ENCODE measurements at regions not wholly inside any gene's neighbourhood (a gene's known extent, or its start where the extent isn't known, plus 50 kb on each side); places are given as distances from the start of the nearest gene placed in this dataset.

DNA sequence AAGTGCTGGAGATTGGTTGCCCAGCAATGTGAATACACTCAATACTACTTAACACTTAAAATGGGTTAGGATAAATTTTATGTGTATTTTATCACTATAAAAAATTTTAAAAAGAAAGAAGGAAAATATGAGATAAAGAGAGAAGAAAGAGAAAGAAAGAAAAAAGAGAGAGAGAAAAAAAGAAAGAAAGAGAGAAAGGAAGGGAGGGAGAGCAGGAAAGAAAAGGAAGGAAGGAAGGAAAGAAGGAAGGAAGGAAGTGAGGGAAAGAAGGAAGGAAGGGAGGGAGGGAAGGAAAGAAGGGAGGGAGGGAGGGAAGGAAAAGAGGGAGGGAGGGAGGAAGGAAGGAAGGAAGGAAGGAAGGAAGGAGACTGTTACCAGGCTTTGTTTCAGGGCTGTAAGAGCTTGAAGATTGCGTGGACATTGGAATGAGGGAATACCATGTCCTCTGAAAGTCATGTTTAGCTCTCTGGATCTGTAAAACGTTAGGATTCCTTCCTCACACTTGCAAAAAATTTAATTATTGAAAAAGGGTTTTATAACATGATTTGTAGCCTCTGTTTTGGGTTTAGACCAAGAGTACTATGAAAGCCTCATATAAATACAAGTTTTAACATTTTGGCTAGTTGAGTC is 152.3 kb upstream of the DAP start:
- TF ChIP-seq, protein P1, sequence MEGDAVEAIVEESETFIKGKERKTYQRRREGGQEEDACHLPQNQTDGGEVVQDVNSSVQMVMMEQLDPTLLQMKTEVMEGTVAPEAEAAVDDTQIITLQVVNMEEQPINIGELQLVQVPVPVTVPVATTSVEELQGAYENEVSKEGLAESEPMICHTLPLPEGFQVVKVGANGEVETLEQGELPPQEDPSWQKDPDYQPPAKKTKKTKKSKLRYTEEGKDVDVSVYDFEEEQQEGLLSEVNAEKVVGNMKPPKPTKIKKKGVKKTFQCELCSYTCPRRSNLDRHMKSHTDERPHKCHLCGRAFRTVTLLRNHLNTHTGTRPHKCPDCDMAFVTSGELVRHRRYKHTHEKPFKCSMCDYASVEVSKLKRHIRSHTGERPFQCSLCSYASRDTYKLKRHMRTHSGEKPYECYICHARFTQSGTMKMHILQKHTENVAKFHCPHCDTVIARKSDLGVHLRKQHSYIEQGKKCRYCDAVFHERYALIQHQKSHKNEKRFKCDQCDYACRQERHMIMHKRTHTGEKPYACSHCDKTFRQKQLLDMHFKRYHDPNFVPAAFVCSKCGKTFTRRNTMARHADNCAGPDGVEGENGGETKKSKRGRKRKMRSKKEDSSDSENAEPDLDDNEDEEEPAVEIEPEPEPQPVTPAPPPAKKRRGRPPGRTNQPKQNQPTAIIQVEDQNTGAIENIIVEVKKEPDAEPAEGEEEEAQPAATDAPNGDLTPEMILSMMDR (IDR thresholded peaks at IDR 0.05), result no peak
- TF ChIP-seq POLR2AphosphoS5 (IDR thresholded peaks at IDR 0.05; ENCODE audit: insufficient read depth in 1 of 2, low read depth in 1 of 2), result no peak
